Erythroblast (primary cell): ENCODE measurements at regions not wholly inside any gene's neighbourhood (a gene's known extent, or its start where the extent isn't known, plus 50 kb on each side); places are given as distances from the start of the nearest gene placed in this dataset.

Experiments used
- DNase-seq, 2 experiments: peaks; one replicate each; lab custom pipeline; 2025; lab: John Stamatoyannopoulos, UW
- GATA1 ChIP-seq: IDR thresholded peaks from 2 replicates; pipeline ENCODE4 v1.6.1; 2011; ENCODE audit warnings: low read depth, mild to moderate bottlenecking, control low read depth, low read length, moderate library complexity
- POLR2A ChIP-seq: IDR thresholded peaks from 2 replicates; pipeline ENCODE4 v1.6.1; 2011; ENCODE audit warnings: mild to moderate bottlenecking, low read length

GRCh38 chr5:3654515-3654914 lies 58.9 kb downstream of the IRX1 start:
- DNase-seq, result no peak
- TF ChIP-seq POLR2A, result no peak
- no peak for TF ChIP-seq GATA1

- no peak for TF ChIP-seq POLR2A
- no peak for TF ChIP-seq GATA1
- DNase-seq, result no peak
Observed at GRCh38 chr5:3656803-3657202, 61.2 kb downstream of the IRX1 start.

- DNase-seq, result no peak
- no peak for TF ChIP-seq GATA1
- no peak for TF ChIP-seq POLR2A
Observed at GRCh38 chr5:3657364-3658022, 61.9 kb downstream of the IRX1 start.

GRCh38 chr5:3658929-3659328 lies 63.3 kb downstream of the IRX1 start:
- DNase-seq, result no peak
- TF ChIP-seq POLR2A, result no peak
- TF ChIP-seq GATA1, result no peak

- TF ChIP-seq GATA1, result no peak
- no peak for TF ChIP-seq POLR2A
- DNase-seq, result peak; percentile 6 to 8
Observed at GRCh38 chr5:3659907-3660306, 64.3 kb downstream of the IRX1 start.

GRCh38 chr5:3660630-3661029 lies 65.0 kb downstream of the IRX1 start:
- TF ChIP-seq POLR2A, result no peak
- no peak for TF ChIP-seq GATA1
- no peak for DNase-seq

GRCh38 chr5:3661755-3662296 lies 66.2 kb downstream of the IRX1 start:
- DNase-seq, result no peak
- no peak for TF ChIP-seq GATA1
- no peak for TF ChIP-seq POLR2A

- DNase-seq, result no peak
- no peak for TF ChIP-seq POLR2A
- no peak for TF ChIP-seq GATA1
Observed at GRCh38 chr5:3662344-3662743, 66.7 kb downstream of the IRX1 start.

GRCh38 chr5:3671337-3671736 lies 75.7 kb downstream of the IRX1 start:
- DNase-seq, result no peak
- no peak for TF ChIP-seq GATA1
- TF ChIP-seq POLR2A, result no peak

GRCh38 chr5:3678801-3679200 lies 83.2 kb downstream of the IRX1 start:
- no peak for DNase-seq
- no peak for TF ChIP-seq POLR2A

- DNase-seq, result no peak
- no peak for TF ChIP-seq POLR2A
- TF ChIP-seq GATA1, result no peak
Observed at GRCh38 chr5:3680821-3681220, 85.2 kb downstream of the IRX1 start.

GRCh38 chr5:3684118-3684517 lies 88.5 kb downstream of the IRX1 start:
- TF ChIP-seq GATA1 (no peak), POLR2A (no peak)
- DNase-seq, result no peak

GRCh38 chr5:3684771-3685354 lies 89.2 kb downstream of the IRX1 start:
- TF ChIP-seq POLR2A (no peak), GATA1 (no peak)
- no peak for DNase-seq

- no peak for DNase-seq
- TF ChIP-seq POLR2A, result no peak
Observed at GRCh38 chr5:3694819-3695218, 99.2 kb downstream of the IRX1 start.

- TF ChIP-seq POLR2A (no peak), GATA1 (no peak)
- DNase-seq, result no peak
Observed at GRCh38 chr5:3695818-3696217, 100.2 kb downstream of the IRX1 start.
